H1 (cell line): ENCODE measurements at regions not wholly inside any gene's neighbourhood (a gene's known extent, or its start where the extent isn't known, plus 50 kb on each side); places are given as distances from the start of the nearest gene placed in this dataset.

Experiments used
- BACH1 ChIP-seq: IDR thresholded peaks from 2 replicates; pipeline ENCODE4 v1.6.1; 2012; ENCODE audit warnings: low read length, improper control_type of control experiment
- CTCF ChIP-seq, 3 experiments: IDR thresholded peaks; 1 replicate in 2 of 3; 2 replicates in 1 of 3; pipeline versions ENCODE4 v1.5.1 to v1.6.1; 2011; ENCODE audit warnings: low read length in 3 of 3, mild to moderate bottlenecking in 3 of 3, inconsistent platforms in 2 of 3, low read depth in 1 of 3, moderate library complexity in 1 of 3; ENCODE audit not compliant: insufficient read depth in 1 of 3; ENCODE audit errors: control extremely low read depth in 1 of 3
- EGR1 ChIP-seq: IDR thresholded peaks from 2 replicates; pipeline ENCODE4 v1.6.1; 2011; ENCODE audit warnings: low read depth, low read length, borderline replicate concordance
- EZH2 ChIP-seq: fragments of 200-600 bp; sonication (generic); IDR thresholded peaks from 2 replicates; pipeline ENCODE4 v1.7.1; 2012; ENCODE audit warnings: low read depth, mild to moderate bottlenecking, moderate library complexity, low read length, inconsistent platforms; ENCODE audit not compliant: severe bottlenecking
- JUND ChIP-seq: IDR thresholded peaks from 2 replicates; pipeline ENCODE4 v1.6.1; 2011; ENCODE audit warnings: mild to moderate bottlenecking, improper control_type of control experiment, low read length
- KDM1A ChIP-seq: fragments of 200-600, 300-600 bp; sonication (generic); IDR thresholded peaks from 2 replicates; pipeline ENCODE4 v1.7.1; 2016; ENCODE audit warnings: mild to moderate bottlenecking, low read length, borderline replicate concordance
- POLR2A ChIP-seq, 2 experiments: IDR thresholded peaks; 1 replicate in 1 of 2; 2 replicates in 1 of 2; pipeline ENCODE4 v1.6.1; 2011; ENCODE audit warnings: low read depth in 2 of 2, low read length in 2 of 2, mild to moderate bottlenecking in 2 of 2; ENCODE audit errors: control extremely low read depth in 1 of 2
- POLR2AphosphoS5 ChIP-seq: IDR thresholded peaks from 2 replicates; pipeline ENCODE4 v1.6.1; 2011; ENCODE audit warnings: low read depth, low read length
- RBBP5 ChIP-seq: IDR thresholded peaks from 2 replicates; pipeline ENCODE4 v1.7.1; 2012; ENCODE audit warnings: low read depth, mild to moderate bottlenecking, inconsistent platforms, low read length, moderate library complexity, borderline replicate concordance

GRCh38 chr4:19945501-19945900, 306.2 kb upstream of the SLIT2 start:
- TF ChIP-seq EGR1 (no peak), EZH2 (no peak), POLR2A (IDR thresholded peaks at IDR 0.05; ENCODE audit: control extremely low read depth in 1 of 2, low read depth in 2 of 2, low read length in 2 of 2) (no peak), POLR2AphosphoS5 (no peak), RBBP5 (no peak), JUND (no peak), CTCF (IDR thresholded peaks at IDR 0.05; ENCODE audit: control extremely low read depth in 1 of 3, insufficient read depth in 1 of 3, low read depth in 1 of 3, low read length in 3 of 3) (no peak), KDM1A (no peak), BACH1 (no peak)
